ENCODE measurements at regions not wholly inside any gene's neighbourhood (a gene's known extent, or its start where the extent isn't known, plus 50 kb on each side); places are given as distances from the start of the nearest gene placed in this dataset.

DNA sequence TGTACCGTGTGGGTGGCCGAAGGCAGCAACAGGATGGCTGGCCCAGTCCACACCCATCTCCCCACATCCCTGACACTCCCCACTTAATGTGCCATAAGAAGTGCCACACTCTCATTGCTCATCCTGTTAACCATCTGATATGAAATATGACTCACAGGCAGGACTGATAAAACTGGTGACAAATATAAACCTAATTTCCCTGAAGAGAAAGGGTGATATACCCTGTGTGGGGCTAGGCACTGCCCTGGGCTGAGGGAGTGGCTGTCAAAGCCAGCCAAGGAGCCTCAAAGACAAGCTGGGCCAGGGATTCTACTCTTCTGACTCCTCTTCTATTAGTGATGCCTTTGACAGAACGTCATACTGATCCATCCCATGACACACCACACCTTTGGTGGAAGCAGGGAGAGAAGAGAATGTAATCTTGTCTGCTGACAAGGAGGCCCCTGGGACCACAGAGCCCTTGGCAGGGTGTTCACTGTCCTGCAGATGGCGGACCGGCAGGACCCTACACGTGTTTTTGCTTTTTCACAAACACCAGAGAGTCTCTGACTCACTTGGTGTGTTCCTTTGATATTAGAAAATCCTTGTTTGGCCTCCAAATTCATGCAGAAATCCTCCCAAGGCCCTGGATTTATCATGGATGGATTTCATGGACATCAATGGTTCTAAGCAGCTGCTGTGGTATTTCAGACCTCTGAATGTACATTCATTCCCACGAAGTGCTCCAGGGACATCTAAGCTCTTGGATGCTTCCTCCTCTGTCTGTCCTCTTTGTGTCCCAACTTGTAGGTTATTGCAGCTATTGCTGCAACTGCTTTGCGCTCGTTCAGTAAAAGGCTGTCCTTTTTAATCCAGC is 98.0 kb upstream of the WASF3 start:
- Histone ChIP-seq H3K79me2 (ENCODE audit: insufficient read depth, low read depth, low read length) (no peaks in the 10 kb centered on the region), H3K4me2 (ENCODE audit: low read length) (no peak overlapping the region), H3K4me3 (ENCODE audit: low read depth, low read length, poor library complexity, severe bottlenecking) (no peak overlapping the region), H2AFZ (ENCODE audit: low read length) (no peak overlapping the region), H3K9me2 (ENCODE audit: insufficient read depth, low read length) (no peaks in the 10 kb centered on the region), H3K4me1 (ENCODE audit: insufficient read depth, low read length, poor library complexity, severe bottlenecking) (no peaks in the 10 kb centered on the region), H3K27ac (ENCODE audit: low read depth, low read length, poor library complexity, severe bottlenecking) (no peak overlapping the region), H3K9me3 (ENCODE audit: low read length) (no peaks in the 10 kb centered on the region), H4K20me1 (ENCODE audit: insufficient read depth, low read length) (no peaks in the 10 kb centered on the region), H3K36me3 (ENCODE audit: insufficient read depth, low read length) (no peaks in the 10 kb centered on the region)
- ChIA-PET POLR2A (no interaction called here), CTCF (ENCODE audit: unreplicated experiment) (interaction anchor here (0.5 kb wide), 1 partner anchor 387 kb away, joined by 4 read pairs; no protein-coding TSS in a partner anchor)
- no peak for DNase-seq (ENCODE audit: low spot score)
- no peak for TF ChIP-seq EZH2phosphoT487 (IDR thresholded peaks at IDR 0.05; ENCODE audit: borderline replicate concordance, low read depth, low read length)
- TF ChIP-seq, protein P1, sequence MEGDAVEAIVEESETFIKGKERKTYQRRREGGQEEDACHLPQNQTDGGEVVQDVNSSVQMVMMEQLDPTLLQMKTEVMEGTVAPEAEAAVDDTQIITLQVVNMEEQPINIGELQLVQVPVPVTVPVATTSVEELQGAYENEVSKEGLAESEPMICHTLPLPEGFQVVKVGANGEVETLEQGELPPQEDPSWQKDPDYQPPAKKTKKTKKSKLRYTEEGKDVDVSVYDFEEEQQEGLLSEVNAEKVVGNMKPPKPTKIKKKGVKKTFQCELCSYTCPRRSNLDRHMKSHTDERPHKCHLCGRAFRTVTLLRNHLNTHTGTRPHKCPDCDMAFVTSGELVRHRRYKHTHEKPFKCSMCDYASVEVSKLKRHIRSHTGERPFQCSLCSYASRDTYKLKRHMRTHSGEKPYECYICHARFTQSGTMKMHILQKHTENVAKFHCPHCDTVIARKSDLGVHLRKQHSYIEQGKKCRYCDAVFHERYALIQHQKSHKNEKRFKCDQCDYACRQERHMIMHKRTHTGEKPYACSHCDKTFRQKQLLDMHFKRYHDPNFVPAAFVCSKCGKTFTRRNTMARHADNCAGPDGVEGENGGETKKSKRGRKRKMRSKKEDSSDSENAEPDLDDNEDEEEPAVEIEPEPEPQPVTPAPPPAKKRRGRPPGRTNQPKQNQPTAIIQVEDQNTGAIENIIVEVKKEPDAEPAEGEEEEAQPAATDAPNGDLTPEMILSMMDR (conservative IDR thresholded peaks at IDR 0.05; ENCODE audit: low read length), result no peak
- BruUV-seq (replicated peaks), result no TSS peak
- intact Hi-C loops (cut with micrococcal nuclease; ENCODE audit: unreplicated experiment), result no loop called here

DNA sequence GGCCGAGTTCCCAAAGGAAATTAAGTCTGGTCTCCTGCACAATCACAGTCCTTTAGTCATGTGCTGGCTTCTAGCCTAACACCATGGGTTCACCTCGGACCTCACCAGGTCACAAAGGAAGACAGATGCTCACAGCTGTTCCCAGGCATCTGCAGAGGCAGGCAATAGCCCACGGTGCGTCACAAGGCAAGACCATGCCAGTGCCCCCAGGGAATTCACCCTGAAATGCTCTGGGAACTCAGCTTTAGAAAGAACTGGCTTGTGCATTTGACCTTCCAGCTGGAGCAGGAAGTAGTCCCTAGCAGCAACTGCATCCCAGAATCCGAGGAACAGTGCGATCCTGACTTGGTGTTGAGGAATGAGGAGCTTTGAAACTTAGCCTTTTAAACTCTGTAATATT is 96.8 kb upstream of the WASF3 start:
- CTCF ChIA-PET (ENCODE audit: unreplicated experiment), result no interaction called here

More for the DNA sequence above, 96.8 kb upstream of the WASF3 start:
- H4K20me1 ChIP-seq (ENCODE audit: insufficient read depth, low read length), result no peaks in the 10 kb centered on the region
- no peaks in the 10 kb centered on the region for H3K9me3 ChIP-seq (ENCODE audit: low read length)
- no peaks in the 10 kb centered on the region for H3K9me2 ChIP-seq (ENCODE audit: insufficient read depth, low read length)
- no peaks in the 10 kb centered on the region for H3K36me3 ChIP-seq (ENCODE audit: insufficient read depth, low read length)
- no peaks in the 10 kb centered on the region for H3K4me1 ChIP-seq (ENCODE audit: insufficient read depth, low read length, poor library complexity, severe bottlenecking)
- intact Hi-C loops (cut with micrococcal nuclease; ENCODE audit: unreplicated experiment), result no loop called here
- no peaks in the 10 kb centered on the region for H3K79me2 ChIP-seq (ENCODE audit: insufficient read depth, low read depth, low read length)
- no peak overlapping the region for H3K4me2 ChIP-seq (ENCODE audit: low read length)
- no TSS peak for BruUV-seq (replicated peaks)
- TF ChIP-seq, protein P1 (conservative IDR thresholded peaks at IDR 0.05; ENCODE audit: low read length), result no peak
- no peak for TF ChIP-seq EZH2phosphoT487 (IDR thresholded peaks at IDR 0.05; ENCODE audit: borderline replicate concordance, low read depth, low read length)
- POLR2A ChIA-PET, result no interaction called here
- no peak overlapping the region for H3K4me3 ChIP-seq (ENCODE audit: low read depth, low read length, poor library complexity, severe bottlenecking)
- no peak for DNase-seq (ENCODE audit: low spot score)
- H2AFZ ChIP-seq (ENCODE audit: low read length), result no peak overlapping the region
- no peak overlapping the region for H3K27ac ChIP-seq (ENCODE audit: low read depth, low read length, poor library complexity, severe bottlenecking)

All from OCI-LY7 (cell line).